GM18873 (cell line): ENCODE measurements at regions not wholly inside any gene's neighbourhood (a gene's known extent, or its start where the extent isn't known, plus 50 kb on each side); places are given as distances from the start of the nearest gene placed in this dataset.
"Not testable (repeated sequence)": the region's sequence is repeated elsewhere in the genome, so short reads cannot be mapped to it uniquely, and the experiment has no call there.

ENCODE experiments used
- ATAC-seq: cut with Tn5 transposase; IDR thresholded peaks from one replicate; pipeline ENCODE4 v1.9.1; 2021; ENCODE audit warnings: mild to moderate bottlenecking, moderate library complexity, moderate number of reproducible peaks; ENCODE audit not compliant: unreplicated experiment, low FRiP score

DNA sequence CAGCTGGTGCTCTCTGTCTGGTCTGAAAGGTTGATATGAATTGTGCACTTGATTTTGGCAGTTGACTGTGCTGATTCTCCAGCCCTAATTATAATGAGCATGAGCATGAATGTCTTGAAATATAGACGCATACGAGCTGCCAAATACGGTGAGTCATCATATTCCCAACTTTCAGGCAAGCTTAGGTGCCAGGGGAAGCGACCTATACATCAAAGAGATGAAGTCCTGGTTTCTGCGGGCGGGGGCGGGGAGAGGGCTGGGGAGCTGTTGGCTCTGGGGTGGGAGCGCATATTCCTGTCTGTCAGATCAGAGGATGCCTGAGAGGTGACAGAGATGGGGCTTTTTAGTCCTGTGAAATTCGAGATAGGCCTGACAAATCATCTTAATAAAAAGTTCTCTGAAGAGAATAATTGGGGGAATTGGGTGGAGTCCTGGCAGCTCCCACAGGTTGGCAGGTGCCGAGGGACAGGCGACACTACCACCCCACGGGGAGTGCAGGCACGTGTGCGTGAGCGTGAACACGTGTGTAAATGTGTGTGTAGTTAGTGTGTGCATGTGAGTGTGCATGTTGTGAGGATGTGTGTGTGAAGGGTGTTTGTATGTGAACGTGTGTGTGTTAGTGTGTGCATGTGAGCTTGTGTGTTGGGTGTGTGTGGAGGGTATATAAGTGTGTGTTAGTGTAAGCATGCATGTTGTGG lies 865.3 kb downstream of the TBC1D22A start:
- ATAC-seq: no peak

DNA sequence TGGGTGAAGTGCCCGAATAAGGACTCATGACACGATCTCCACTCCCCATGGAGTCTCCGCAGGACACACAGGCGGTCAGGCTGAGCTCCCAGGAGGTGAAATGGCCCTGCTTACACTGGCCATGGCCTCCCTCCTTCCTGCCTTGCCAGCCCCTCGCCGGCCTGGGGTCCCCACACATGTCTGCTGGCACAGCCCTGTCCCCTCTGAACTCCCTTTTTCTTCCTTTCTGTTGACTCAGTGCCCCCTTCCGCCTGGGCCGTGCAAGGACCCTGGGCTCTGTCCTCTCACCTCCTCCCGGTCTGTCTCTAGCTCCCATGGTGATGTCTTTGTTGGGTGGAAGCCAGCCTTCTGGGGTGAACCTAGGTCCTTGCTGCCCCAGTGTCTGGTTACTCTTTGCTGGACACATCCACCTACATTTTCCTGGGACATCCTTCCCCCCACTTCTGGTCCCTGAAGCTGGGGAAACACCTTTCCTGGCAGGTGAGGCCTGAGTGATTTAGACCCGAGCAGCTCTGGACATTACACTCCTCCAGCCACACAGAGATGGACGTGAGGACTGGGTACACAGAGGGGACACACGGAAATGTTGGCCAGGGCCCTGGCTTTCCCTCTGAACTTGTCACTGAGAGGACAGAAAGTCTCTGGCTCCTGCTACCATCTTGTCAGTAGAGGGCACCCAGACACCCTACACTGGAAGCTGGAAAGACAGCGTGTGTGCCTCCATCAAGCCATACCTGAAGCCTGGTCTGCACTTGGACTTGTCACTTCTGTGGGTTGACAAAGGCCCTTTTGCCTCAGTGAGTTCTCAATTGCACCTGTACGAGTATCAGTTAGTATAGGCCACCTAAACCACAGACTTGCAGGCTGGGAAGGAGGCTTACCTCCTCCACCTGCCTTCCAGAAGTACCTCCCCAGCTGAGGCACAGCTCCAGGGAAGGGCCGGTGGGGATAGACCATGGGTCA lies 864.3 kb downstream of the TBC1D22A start:
- ATAC-seq: no peak

DNA sequence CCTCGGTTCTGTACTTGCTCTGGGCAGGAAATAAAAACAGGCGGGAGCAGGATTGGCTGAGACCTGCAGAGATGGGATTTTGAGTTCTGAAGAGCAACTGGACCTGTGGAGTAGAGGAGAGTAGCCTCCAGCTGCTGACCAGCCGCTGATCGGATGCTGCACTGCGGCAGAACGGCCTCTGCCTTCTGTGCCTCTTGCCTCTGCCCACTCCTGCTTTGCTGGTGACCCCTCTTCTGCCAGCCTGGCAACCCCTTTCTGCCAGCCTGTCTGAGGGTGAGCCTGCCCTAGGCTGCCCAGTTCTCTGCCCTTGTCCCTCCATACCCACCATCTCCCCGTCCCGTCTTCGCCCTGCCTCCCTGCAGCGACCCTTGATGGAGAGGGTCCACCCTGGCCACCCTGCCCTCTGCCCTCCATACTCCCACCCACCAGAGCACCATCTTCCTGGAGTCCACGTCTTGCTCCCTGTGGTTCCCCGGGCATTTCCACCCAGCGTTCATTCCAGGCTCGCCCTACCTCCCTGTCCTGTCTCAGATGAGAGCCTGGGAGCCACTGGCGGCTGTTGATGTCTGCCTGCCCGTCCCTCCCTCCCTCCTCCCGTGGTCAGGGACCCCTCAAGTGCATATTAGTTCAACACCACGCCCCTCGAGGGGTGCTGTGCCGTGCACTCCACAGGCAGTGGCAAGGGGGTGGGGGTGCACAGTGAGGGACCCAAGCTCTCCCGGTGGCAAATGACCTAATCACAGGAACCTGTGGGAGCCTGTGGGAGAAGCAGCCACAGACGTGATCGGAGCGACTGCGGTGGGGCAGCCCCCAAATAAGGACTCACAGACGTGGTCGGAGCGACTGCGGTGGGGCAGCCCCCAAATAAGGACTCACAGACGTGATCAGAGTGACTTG lies 863.3 kb downstream of the TBC1D22A start:
- ATAC-seq: no peak

DNA sequence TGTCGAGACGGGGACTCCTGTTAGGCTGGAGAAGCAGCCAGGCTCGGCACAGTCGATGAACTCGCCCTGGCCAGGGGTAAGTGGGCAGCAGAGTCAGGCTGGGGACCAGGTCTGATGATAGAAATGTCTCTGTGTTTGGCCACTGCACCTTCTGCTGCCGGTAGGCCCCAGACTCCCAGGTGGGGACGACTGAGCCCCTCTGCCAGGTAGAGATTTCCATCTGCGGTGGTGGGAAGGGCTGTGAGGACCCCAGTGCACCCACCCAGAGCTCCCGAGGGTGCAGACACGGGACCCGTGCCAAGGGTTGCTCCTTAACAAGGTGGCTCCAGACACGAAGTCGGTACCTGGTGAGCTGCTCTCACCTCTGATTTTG lies 862.5 kb downstream of the TBC1D22A start:
- ATAC-seq: no peak

DNA sequence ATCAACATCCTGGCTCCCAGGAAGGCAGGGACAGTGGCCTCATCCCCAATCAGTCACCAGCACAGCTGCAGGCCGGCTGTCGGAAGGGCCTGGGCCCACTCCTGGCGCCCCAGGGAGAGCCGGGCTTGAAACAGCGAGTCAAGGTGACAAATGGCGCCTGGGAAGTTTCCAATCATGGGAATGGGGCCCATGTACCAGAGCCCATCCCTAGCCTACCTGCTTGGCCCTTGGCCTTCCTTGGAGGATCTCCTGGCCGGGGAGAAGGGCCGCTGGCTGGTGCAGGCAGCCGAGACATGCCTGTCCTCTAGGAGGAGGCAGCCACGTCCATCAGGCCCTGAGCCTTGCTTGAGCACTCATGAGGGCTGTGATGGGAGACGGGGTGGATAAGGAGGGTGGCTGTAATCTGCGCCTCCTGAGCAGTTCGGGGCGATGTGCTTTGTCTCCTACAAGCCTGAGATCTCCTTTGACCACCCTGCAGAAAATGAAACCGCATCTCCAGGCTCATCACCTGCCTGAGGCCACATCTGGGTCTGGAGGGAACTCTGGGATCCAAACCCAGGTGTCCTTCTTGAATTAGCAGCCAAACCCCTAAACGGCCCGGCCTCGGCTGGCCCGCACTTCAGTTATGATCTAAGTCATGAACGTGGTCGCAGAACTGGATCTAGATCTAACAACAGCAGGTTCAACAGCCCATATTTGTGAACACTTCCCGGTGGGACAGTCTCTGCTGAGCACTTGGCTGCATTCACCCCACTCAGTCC lies 862.0 kb downstream of the TBC1D22A start:
- no peak for ATAC-seq

DNA sequence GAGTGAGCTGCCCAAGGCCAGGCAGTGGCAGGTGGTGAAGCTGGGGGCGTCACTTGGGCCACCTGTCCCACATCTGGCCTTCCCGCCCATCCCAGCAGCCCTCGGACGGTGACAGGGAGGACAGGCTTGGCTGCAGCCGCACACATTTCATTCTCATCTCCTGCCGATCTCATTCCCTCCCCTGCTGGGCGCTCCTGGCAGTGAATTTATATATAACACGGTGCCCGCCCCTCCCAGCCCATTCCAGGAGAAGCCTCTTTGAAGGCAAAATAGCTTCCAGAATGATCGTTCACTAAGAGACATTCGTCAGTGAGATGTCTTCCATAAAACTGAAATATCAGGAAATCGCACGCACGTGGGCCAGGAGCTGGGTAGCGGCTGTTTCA lies 861.3 kb downstream of the TBC1D22A start:
- ATAC-seq: no peak

DNA sequence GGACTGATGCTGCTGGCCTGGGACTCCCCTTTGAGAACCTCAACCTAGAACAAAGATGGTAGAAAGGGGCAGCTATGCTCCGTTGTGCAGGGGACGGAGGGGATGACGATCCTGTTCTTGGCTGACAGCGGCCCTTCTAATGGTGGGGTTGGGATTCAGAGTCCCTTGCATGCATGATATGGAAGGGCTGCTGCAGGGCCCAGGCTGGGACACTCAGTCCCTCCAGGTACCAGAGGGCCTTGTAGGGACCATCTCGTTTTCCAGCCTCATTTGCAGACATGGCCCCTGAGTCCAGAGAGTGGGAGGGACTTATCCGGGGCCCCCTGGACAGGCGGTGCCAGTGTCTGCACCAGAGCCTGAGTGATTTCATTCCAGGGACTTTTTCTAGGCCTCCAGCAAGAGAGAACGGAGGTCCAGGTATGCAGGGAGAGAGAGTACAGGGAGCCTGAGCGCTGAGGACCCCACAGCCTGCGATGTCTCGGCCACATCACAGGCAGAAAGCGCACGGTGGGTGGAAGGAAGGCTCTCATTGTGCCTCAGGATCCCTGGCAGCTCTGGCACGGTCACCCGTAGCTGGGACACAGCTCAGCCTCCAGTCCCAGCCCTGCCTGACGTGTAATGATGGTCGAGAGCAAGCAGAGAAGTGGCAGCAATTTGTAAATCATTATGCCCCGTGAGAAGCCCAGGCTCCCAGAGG lies 860.8 kb downstream of the TBC1D22A start:
- no peak for ATAC-seq

DNA sequence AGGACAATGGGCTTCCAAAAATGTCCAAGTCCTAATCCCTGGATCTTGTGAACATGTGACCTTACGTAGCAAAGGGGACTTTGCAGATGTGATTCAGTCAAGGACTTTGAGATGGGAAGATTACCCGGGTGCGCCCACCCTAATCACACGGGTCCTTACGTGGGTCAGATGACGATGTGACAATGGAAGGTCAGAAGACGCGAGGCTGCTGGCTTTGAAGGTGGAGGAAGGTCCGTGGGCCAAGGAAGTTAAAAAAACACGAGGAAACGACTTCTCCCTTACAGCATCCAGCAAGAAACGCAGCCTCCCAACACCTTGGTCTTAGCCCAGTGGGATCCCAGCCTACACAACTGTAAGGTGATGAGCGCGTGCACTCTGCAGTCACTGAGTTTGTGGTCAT lies 860.1 kb downstream of the TBC1D22A start:
- ATAC-seq: no peak

DNA sequence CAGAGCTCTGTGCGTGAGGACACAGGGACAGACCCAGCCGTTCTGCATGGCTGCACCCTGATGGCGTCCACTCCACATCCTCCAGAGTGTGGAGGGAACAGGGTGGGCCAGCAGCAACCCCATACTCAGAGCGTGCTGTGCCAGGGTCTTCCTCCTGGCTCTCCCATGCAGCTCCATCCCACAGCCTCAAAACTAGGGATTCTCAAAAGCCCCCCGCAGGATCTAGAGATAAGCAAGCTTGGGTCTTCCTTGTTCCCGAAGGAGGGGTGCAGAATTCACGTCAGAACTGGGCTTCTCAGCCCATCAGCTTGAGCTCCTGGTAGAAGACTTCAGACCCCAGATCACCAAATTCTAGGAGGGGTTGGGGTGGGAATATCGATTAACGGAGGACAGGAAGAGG lies 858.8 kb downstream of the TBC1D22A start:
- no peak for ATAC-seq

DNA sequence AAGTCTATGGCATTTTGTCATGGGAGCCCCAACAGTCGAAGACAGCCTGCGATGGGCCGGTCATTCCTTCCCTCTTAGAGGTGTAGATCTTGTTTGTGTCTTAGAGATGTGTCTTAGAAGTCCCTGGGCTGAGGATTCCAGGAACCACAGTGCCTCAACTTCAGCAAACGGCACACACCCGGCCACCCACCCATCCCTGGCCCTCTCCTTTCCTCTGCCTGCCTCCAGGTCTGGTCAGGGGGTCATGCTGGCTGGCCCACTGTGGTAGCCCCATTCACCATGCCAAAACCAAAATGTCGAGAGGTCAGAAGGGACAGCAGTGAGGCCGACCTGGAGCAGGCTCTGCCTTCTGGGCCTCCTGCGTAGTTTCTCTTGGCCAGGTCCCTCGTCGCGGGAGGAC lies 857.9 kb downstream of the TBC1D22A start:
- no peak for ATAC-seq

DNA sequence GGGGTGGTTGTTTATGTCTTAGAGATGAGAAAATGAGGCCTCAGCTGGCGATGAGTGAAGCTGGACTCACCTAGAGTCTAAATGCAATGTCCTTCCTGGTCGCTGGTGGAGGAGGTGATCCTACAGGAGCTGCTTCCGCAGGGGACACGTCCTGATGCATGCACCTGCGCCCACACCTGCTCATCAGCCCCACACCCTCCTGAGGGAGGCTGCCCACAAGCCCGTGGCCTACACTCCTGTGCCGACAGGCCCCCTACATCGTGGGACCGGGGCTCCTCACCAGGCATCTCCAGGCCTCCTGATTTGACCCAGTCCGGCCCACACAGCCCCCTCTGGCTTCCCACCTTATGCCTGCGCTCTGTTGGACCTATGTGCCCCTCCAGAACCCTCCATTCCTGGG lies 857.2 kb downstream of the TBC1D22A start:
- ATAC-seq: no peak

DNA sequence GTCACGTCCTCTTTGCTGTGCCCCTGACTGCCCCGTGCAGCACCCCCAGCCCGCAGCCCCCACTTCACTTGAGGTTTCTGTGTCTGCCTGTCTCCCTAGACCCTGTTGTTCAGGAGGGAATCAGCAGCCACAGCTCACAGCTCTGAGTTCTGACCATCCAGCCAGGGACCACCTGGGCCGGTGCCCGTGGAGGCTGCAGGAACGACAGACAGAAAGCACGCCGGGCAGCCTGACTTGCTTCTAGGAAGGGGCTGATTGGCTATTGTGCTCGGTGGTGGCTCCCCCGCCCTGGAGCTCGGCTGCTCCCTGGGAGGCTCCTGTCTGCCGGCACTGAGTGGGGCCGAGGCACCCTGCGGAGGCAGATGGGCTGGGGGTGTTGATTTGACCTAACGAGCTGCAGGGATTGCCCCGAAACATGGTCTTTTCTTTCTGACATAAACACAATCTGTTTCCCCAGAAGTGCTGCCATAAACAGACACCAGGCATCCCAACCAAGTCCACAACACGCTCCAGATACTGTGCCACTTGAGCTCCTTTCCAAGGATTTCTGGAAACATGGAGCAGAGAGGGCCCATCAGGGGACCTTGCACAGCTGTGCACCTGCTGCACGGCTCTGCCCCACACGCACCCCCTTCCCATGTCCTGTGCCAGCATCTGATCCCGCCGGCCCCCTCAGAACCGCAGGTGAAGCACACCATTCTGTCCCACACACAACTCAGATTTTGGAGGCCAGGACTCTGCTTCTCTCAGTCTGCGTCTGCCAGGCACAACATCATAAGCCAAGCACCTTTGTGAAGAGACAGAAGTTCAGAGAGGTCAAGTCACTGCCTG lies 855.9 kb downstream of the TBC1D22A start:
- no peak for ATAC-seq

DNA sequence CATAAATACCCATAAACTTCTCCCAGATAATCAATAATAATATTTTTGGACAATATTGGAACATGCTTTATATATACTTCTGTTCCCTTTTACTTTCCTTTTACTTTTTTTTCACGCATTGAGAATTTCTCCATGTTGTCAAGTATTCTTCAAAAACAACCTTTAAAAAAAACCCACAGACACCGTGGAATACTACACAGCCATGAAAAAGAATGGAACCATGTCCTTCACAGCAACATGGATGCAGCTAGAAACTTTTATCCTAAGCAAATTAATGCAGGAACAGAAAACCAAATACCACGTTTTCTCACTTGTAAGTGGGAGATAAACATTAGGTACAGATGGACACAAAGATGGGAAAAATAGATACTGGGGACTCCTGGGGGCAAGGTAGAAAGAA lies 854.7 kb downstream of the TBC1D22A start:
- ATAC-seq: no peak

DNA sequence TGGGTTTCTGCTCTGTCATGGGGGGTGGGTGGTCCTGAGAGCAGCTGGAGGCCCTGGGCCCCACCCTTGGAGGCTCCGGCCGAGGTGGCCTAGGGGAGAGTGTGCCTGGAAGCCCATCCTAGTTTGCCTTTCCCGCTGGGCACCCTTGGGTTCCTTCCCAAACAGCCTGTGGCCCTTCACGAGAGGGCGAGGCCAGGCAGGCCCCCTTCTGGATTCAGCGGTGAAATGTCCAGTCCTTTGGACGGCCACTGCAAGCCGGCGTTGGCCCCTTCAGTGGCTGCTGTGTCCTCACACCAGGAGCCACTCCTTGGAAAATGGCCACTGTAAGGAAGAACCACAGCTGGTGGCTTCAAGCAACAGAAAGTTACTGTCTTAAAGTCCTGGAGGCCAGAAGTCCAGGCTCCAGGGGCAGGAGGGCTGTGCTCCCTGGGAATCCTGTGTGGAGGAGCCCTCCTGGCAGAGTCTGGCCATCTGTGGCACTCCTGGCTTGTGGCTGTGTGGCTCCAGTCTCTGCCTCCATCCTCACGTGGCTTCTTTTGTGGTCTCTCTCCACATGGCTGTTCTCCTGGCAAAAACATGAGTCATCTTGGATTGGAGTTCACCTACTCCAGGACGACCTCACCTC lies 854.1 kb downstream of the TBC1D22A start:
- no peak for ATAC-seq

DNA sequence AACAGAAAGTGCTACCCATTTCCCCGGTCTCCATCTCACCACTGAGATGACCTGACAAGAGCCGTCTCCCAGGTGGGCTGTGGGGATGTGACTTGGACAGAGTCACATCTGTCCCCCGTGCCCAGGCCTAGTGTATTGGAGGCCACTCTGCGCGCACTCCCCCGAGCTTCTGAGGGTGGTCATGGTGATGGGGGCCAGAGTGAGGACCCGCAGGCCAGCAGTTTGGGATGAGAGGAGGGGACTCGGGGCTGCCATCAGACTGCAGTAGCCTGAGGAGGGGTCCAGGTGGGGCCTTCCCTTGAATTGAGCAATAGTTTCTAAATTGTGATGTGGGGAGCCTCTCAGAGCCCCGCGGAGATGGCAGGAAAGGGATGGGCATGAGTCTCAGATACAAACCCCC lies 852.6 kb downstream of the TBC1D22A start:
- no peak for ATAC-seq

DNA sequence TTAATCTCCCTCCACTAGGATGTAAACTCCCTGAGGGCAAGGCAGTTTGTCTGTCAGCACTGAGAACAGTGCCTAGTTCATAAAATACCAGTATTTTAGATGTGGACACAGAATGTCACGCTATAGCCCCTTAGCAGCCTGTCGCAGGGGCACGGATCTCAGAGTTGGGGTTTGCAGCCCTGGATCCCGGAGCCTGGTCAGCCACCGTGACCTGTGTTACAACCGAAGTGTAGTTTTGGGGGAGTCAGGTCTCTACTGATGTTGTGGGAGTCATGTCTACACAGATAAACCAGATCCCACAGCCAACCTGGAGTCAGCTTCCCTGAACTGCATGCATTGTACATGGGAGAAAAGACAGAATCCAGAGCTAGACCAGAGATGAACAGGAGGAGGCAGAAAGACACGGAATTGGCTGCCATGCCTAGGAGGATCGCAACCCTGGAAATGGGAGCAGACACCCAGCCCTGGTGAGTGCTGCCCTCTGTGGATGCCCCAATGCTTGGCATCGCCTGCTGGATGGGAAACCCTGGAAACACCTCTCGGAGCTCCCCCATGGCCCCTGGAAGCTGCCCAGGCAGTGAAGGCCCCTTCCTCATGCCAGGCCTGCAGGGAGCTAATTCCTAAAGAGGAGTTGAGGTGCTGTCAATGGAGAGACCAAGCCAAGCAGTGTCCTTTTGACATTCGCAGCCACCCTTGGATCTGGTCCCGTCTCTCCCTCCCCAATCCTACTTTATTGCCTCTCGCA lies 851.3 kb downstream of the TBC1D22A start:
- ATAC-seq: no peak

DNA sequence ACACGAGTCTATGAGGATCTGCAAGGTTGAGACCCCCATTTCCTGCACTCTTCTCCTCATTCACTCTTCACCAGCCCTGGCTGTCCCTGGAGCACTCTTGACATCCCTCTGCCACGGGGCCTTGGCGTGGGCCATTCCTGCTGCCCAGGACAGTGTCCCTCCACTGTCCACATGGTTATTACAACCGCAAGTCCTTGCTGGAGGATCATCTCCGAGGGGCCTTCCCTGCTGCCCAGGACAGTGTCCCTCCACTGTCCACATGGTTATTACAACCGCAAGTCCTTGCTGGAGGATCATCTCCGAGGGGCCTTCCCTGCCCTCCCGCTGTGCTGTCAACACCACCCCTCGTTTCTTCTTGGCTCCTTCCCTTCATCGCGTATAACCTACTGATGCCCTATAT lies 850.7 kb downstream of the TBC1D22A start:
- not testable (repeated sequence) for ATAC-seq
